ENCODE measurements at regions not wholly inside any gene's neighbourhood (a gene's known extent, or its start where the extent isn't known, plus 50 kb on each side); places are given as distances from the start of the nearest gene placed in this dataset.
"Not testable (repeated sequence)": the region's sequence is repeated elsewhere in the genome, so short reads cannot be mapped to it uniquely, and the experiment has no call there.

GRCh38 chr14:71416392-71416791 lies 509.1 kb downstream of the PCNX1 start:
- DNase-seq: no peak

DNA sequence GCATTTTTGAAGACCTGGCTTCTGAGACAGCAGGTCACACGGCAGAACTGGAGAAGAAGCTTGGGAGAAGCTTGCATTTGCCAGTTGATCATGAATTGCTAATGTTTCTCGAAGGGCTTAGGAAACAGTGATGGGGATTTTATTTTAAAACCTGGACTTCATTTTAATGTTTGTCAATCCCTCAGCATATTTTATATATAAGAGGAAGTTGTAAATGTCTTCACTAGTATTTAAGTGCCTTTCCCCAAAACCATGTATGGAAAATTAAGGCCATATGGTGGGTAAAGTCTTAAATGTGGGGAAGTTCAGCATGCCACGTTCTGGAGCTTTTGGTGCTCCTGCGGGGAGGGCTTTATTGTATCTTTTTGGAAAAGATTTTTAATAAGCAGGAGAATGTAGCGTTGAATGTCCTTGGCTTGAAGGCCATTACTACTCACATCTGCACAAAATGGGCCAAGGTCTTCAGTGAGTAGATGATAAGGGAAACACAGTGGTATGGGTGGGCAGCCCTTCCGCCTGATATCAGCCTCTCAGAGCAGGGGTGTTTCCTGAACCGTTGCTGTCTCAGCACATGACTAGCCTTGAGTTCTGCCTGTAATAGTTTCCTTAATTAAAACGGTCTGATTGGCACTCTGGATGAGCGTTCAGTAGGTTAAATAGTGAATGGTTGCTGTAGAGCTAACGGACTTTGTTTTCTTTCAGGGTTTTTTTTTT lies 511.4 kb downstream of the PCNX1 start:
- DNase-seq: no peak

DNA sequence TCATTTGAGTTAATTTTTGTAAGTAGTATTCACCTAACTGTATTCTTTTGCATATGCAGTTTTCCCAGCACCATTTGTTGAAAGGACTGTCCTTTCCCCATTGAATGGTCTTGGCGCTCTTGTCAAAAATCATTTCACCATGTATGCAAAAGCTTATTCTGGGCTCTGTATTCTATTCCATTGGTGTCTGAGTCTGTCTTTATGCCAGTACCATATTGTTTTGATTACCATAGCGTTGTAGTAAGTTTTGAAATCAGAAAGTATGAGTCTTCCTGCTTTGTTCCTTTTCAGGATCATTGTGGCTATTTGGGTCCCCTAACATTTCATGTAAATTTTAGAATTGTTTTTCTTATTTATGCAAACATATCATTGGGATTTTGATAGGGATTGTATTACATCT lies 508.7 kb upstream of the RGS6 start:
- DNase-seq: no peak

DNA sequence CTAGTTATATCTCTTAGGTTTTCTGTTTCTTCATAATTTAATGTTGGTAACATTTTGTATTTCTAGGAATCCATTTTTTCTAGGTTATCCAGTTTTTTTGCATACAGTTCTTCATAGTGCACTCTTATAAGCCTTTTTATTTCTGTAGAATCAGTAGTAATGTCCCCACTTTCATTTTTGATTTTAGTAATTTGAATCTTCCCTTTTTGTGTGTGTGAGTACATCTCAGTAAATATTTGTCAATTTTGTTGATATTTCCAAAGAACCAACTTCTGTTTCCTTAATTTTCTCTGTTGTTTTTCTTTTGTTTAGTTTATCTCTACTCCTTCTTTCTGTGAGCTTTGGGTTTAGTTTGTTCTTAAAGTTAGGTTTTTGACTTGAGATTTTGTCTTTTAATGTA lies 507.3 kb upstream of the RGS6 start:
- no peak for DNase-seq

- DNase-seq: no peak
These were observed 506.2 kb upstream of the RGS6 start for GRCh38 chr14:71426001-71426400.

GRCh38 chr14:71429902-71430301 lies 502.3 kb upstream of the RGS6 start:
- no peak for DNase-seq

DNA sequence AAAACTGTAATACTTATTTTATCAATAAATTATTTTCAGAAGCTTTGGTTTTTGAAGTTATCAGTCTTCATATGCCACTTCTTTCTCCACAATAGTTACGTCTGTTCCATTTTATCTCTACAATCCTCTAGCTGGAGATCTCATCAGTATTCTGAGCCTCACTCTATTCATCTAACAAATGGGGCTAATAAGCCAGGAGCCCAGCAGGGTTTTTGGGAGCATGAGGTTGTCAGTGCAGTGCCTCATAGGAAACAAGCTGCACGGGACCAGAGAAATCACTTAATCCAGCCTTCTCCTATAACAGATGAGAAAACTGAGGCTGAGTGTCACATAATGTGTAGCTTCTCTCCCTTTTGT lies 501.9 kb upstream of the RGS6 start:
- no peak for DNase-seq

DNA sequence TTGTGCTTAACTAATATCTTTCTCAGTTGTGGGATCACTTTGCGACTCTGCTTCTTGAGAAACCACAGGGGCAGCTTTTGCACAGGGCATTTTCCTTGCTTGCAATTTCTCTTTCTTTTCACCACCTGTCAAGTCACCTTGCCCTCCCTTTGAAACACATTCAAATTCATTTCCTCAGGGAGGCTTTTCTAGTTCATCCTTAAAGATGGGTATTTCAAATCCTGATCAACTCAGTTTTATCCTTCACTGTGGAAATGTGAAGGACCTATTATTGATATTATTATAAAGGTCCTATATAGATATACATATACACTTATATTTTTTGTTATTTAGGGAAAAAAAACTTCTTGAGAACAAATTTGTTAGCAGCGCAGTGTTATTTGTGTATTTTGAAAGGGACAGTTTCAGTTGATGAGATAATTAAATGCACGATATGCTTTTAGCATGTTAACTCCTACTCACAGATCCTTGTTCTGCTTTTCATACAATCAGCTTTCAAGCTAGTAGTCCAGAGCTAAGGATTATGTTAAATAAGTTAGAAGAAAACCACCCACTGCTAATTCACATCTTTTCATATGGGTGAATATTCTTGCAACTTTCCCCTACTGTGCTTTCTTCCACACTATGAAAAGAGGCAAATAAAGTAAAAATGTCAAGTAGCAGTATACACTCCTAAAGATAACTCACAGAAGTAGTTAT lies 501.4 kb upstream of the RGS6 start:
- no peak for DNase-seq

GRCh38 chr14:71432334-71433110 lies 499.7 kb upstream of the RGS6 start:
- no peak for DNase-seq

DNA sequence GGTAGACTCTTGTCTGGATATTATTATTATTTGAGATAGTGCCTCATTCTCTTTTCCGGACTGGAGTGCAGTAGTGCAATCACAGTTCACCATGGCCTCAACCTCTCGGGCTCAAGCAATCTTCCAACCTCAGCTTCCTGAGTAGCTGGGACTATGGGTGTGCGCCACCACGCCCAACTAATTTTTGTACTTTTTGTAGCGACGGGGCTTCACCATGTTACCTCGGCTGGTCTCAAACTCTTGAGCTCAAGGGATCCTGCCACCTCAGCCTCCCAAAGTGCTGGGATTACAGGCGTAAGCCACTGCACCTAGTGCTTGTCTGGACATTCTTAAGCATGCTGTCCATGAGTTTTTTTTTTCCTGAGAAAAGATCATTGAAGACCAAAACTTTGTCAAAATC lies 498.9 kb upstream of the RGS6 start:
- DNase-seq: no peak

GRCh38 chr14:71435641-71436040 lies 496.6 kb upstream of the RGS6 start:
- not testable (repeated sequence) for DNase-seq

GRCh38 chr14:71437870-71438269 lies 494.4 kb upstream of the RGS6 start:
- DNase-seq: no peak

DNA sequence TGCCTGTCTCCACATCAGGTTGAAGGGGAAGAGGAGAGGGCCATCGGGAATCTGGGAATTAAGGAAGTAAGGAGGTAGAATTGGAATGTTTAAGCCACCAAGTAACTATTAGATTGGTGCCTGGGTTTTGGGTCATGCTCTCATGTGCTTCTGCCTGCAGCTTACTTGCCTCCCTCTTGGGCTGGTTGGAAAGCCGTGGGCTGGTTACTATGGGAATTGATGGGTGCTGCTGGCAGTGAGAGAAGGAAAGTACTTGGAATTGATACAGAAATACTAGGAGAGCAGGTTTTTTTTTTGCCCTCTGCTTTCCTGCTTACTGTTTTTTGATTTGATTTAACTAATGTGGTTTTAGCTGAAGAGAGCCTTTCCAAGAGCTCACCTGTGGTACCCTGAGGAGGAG lies 493.5 kb upstream of the RGS6 start:
- DNase-seq: peak in 44 of 58 donors; percentile 1 to 82 (median 36)

DNA sequence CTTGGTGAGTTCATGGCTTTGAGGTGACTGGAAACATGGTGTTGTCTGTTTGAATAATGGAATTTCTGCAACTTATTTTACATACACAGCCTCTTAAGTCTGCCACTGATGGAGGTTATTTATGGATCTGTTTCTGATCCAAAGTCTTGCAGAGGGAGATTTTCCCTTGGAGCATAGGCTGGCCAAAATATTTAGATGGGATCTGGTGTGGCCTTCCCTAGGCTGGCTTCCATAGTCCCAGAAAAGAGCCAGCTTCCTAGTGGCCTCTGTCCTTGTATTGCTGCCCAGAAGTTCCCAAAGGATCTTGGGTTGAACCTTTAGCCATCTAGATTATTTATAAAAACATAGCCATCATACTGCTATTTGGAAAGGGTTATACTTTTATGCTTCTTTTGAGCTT lies 491.1 kb upstream of the RGS6 start:
- DNase-seq: no peak

DNA sequence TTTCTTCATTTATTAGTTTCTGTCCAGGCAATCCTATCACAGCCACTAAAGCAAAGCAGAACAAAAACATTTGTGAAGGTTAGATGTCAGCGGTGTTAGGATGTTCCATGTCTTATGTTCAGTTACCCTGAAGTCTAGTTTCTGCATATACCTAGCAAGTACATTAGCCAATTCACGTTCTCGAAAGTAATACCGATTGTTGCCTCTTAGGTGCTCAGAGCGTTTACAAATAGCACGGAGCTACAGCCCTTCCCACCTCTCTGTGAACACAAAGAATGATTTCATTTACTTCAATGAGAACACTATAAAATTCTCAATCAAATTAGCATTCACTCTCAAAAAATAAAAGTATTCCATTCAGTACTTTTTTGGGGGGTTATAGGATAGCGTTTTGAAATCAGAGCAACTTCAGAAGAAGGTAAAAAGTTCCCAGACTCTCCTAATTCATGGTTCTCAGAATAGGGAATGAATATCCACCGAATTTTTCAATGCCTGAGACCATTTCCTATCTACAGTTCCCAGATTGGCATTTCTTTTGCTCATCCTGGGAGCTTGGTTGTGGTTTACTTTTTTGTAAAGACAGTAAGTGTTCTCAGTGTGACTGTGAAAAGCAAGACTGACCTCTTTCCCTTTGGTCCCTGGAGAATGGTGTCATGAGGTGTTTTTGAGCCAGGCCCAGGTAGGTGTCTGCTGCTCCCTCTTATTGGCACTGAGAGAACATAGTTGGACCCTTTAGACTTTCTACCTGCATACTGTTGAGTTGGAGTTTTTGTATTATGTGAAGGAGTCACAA lies 488.0 kb upstream of the RGS6 start:
- no peak for DNase-seq

DNA sequence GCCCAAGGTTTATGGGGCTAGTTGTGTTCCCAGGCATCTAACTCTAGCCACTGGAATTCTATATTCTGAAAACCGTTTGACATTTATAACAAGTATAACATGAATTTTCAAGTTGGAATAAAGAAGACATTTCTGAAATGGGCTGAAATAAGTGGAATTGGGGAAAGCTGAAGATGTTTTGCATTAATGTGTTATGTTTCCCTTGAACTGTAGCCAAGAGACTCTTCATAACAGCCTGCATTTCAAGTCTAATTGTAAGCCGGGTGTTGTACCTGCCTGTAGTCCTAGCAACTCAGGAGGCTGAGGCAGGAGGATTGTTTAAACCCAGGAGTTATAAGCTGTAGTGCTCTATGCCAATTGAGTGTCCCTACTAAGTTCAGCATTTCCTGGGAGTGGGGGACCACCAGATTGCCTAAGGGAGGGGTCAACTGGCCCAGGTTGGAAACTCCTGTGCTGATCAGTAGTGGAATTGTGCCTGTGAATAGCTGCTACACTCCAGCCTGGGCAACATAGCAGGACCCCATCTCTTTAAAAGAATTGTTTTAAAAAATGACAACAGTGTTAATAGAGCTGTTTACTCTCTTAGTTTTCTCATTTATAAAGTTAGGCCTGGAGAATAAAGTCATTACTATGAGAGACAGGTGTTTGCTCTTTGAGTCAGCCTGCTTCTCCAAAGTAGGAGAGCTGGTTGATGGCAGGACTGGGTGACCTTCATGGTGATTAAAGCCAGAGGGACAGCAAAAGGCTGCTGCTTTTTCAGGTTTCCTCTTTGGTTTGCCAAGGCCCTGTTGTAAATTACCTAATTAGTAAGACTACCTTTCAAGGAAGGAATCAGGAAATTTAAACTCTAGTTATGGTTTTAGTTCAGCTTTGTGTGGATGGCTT lies 483.6 kb upstream of the RGS6 start:
- DNase-seq: no peak

DNA sequence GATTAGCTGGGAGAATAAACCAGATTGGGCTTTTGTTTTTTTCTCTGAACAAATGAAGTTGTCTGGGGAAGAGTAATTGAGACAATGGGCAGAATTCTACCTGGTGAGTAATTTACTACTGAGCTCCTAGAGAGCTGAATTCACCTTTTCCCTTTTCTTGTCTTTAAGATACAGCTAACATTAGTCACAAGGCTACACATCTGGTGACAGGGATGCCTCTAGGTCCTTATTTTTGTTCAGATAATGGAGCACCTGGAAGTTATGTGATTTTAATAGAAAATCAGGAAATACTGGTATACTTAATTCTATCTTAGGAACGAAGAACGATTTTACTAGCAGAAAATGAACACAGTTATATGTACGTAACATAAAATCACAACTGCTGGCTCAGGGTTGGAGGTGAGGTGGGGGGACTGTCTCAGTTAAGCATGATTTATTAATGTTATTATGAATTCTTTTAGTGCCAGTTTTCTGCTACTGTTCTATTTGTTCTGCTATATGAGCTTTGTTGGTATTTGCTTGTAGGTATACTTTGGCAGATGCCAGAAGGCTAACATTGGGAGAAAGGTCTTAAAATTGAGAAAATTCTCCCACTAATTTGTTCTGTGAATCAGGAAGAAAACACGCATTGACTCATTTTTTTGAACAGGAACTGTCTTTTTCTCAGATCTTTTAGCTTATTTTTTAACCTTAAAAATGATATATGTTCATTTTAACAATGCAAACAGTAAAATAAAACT lies 482.7 kb upstream of the RGS6 start:
- no peak for DNase-seq

GRCh38 chr14:71451501-71451900 lies 480.7 kb upstream of the RGS6 start:
- no peak for DNase-seq

GRCh38 chr14:71452539-71452938 lies 479.7 kb upstream of the RGS6 start:
- no peak for DNase-seq

GRCh38 chr14:71452987-71453386 lies 479.2 kb upstream of the RGS6 start:
- no peak for DNase-seq

All from anterior cingulate cortex (tissue), 58 donors.